Glutamatergic neuron (in vitro differentiated cells): ENCODE measurements at regions not wholly inside any gene's neighbourhood (a gene's known extent, or its start where the extent isn't known, plus 50 kb on each side); places are given as distances from the start of the nearest gene placed in this dataset.
"Not testable (repeated sequence)": the region's sequence is repeated elsewhere in the genome, so short reads cannot be mapped to it uniquely, and the experiment has no call there.

Experiments used
- DNase-seq: peaks from one replicate; pipeline ENCODE4 v3.0.0; 2022
- H3K27ac Mint-ChIP-seq: one replicate; pipeline ENCODE4 v1.8.0; 2020; ENCODE audit warnings: mild to moderate bottlenecking, mixed read lengths, inconsistent platforms; ENCODE audit not compliant: unreplicated experiment
- H3K27me3 Mint-ChIP-seq: one replicate; pipeline ENCODE4 v1.8.0; 2020; ENCODE audit warnings: mild to moderate bottlenecking, moderate library complexity, mixed read lengths, inconsistent platforms; ENCODE audit not compliant: unreplicated experiment
- H3K36me3 Mint-ChIP-seq: one replicate; pipeline ENCODE4 v1.8.0; 2020; ENCODE audit warnings: mild to moderate bottlenecking, mixed read lengths, inconsistent platforms; ENCODE audit not compliant: unreplicated experiment
- H3K4me1 Mint-ChIP-seq: one replicate; pipeline ENCODE4 v1.8.0; 2020; ENCODE audit warnings: mild to moderate bottlenecking, low read depth, mixed read lengths, inconsistent platforms; ENCODE audit not compliant: unreplicated experiment
- H3K4me3 Mint-ChIP-seq: one replicate; pipeline ENCODE4 v1.8.0; 2020; ENCODE audit warnings: mild to moderate bottlenecking, mixed read lengths, inconsistent platforms; ENCODE audit not compliant: unreplicated experiment
- H3K9me3 Mint-ChIP-seq: one replicate; pipeline ENCODE4 v1.8.0; 2020; ENCODE audit warnings: mild to moderate bottlenecking, moderate library complexity, mixed read lengths, inconsistent platforms; ENCODE audit not compliant: unreplicated experiment
- TF ChIP-seq, protein P1 (sequence below): fragments of 200-600 bp; sonication (generic); IDR thresholded peaks from one replicate; pipeline ENCODE4 v1.5.0; 2021; ENCODE audit not compliant: partially characterized antibody, unreplicated experiment

DNA sequence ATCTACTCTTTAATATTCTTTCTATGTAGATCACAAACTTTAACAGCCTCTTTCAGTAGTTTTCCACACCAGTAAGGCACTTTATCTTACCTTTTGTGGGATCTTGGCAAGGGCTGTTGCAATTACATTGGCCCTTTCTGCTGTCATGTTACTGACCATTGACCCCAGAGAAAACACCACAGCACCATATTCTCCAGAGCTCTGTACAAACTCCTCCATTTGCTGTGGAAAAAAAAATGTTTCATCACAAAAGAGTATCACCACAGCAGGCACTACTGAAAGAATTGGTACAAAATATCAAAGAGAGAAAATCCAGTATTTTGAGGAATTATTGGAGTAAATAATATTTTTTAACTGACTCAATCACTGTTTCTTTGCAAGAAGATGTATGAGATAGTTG, 62.3 kb upstream of the UGT2A3 start:
- not testable (repeated sequence) for H3K4me3 Mint-ChIP-seq, DNase-seq, H3K9me3 Mint-ChIP-seq, H3K36me3 Mint-ChIP-seq, H3K4me1 Mint-ChIP-seq, H3K27ac Mint-ChIP-seq, H3K27me3 Mint-ChIP-seq

DNA sequence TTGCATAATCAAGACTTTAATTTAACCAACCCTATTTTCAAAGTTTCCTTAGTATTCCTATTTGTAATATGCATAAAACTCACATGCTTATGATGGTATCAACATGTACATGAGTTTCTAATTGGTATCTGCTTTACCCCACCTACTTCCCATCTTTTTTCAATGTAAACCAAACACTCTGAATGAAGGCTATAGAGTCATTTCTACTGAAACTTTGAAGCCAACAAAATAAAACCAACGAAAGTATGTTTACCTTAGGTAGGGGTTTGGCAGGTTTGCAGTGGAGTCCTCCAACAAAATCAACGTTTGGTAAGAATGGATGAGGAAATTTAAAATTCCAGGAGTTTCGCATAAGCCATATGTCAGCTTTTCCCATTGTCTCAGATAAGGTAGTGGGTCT, 66.4 kb upstream of the UGT2A3 start:
- not testable (repeated sequence) for H3K27ac Mint-ChIP-seq, H3K4me1 Mint-ChIP-seq, H3K27me3 Mint-ChIP-seq, H3K4me3 Mint-ChIP-seq, H3K9me3 Mint-ChIP-seq, DNase-seq, H3K36me3 Mint-ChIP-seq

DNA sequence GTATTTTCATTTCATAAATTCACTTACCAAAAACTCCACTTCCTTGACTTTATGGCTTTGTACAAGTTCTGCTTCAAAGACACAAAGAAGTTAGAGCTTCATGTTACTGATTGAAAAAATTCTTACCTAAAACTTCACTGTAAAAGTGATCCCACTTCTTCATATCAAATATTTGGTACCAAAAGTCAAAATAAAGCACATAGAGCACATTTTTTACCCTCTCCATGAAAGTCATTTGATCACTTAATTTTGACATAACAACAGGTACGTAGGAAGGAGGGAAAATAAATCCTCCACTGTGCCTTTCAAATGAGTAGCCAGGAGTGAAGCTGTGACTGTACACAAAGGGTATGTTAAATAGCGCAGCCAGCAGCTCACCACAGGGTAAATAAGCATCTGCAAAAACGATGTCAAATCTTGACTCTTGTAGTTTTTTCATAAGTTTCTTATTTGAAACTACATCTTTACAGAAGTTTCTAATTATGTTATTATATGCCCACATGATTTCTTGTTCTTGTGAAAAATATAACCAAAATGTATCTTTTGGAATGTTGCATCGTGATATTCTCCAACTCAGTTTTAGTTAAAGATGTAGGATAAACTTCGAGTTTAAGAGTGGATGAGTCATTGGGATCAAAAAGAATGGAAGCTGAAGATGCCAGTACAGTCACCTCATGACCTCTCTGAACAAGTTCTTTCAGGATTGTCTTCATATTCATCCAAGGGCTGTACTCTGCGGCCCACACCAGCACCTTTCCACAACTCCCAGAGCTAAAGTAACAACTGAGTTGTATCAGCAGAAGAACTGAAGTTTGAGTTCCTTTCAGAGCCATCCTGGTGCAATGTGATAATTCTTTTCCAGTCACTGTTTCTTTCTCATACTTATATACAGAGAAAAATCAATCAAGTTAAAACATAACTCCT, 68.2 kb upstream of the UGT2A3 start:
- not testable (repeated sequence) for H3K27ac Mint-ChIP-seq, H3K4me1 Mint-ChIP-seq, H3K36me3 Mint-ChIP-seq, H3K9me3 Mint-ChIP-seq, H3K27me3 Mint-ChIP-seq, H3K4me3 Mint-ChIP-seq, DNase-seq

DNA sequence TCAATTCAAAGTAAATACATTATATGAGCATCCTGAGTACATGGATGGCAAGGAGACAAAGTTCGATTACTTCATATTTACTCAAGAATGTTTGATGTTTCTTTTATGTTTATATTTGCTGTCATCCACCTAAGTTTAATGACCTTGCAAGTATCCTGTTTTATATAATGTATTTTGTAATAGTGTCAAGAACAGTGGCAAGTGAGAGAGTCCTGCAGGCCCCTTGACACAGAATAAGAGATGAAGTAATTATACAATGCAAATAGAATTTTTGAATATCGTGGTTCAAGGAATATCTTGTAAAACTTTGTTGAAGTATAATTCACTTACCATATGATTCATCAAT, 68.8 kb upstream of the UGT2A3 start:
- not testable (repeated sequence) for H3K4me3 Mint-ChIP-seq, H3K4me1 Mint-ChIP-seq, H3K36me3 Mint-ChIP-seq, DNase-seq, H3K27ac Mint-ChIP-seq, H3K27me3 Mint-ChIP-seq, H3K9me3 Mint-ChIP-seq

DNA sequence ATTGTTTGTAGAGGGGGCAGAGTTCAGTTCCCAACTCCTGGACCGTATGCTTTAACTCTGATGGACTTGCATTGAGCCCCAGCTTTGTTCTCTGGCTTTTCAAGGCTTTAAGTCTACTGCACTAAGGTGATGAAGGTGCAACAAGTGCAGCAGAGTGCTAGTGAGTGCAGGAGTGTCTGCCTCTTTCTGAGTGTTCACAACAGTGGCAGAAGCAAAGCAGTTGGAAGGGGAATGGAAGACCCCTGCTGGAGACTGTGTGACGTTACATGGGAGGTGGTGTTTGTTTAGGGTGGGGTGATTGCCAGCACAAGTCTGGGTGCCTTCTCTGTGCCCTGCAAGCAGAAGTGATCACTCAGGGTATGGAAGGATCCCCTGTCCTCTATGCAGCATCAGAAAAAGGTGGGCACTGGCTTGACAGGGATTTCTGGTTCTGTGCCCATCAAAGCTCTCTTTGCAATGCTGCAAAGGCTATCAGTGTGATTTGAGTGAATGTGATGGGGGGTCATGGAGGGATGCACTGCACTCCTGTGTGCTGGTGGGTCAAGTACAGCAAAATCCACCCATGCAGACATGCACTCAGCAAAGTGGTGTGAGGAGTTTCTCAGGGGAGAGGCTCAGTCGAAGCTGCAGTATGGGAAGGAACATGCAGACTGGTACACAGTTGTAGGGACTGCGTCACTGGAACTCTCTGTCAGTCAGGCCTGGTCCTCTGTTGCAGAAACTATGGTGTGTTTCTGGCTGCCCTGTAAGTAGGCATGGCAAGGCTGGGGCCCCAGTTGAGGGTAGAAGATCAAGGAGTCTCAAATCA, 70.9 kb upstream of the UGT2B7 start:
- Mint-ChIP-seq H3K4me3 (no peak overlapping the region), H3K9me3 (no peaks in the 10 kb centered on the region), H3K36me3 (no peaks in the 10 kb centered on the region), H3K27me3 (no peaks in the 10 kb centered on the region), H3K27ac (no peak overlapping the region), H3K4me1 (no peaks in the 10 kb centered on the region)
- TF ChIP-seq, protein P1, sequence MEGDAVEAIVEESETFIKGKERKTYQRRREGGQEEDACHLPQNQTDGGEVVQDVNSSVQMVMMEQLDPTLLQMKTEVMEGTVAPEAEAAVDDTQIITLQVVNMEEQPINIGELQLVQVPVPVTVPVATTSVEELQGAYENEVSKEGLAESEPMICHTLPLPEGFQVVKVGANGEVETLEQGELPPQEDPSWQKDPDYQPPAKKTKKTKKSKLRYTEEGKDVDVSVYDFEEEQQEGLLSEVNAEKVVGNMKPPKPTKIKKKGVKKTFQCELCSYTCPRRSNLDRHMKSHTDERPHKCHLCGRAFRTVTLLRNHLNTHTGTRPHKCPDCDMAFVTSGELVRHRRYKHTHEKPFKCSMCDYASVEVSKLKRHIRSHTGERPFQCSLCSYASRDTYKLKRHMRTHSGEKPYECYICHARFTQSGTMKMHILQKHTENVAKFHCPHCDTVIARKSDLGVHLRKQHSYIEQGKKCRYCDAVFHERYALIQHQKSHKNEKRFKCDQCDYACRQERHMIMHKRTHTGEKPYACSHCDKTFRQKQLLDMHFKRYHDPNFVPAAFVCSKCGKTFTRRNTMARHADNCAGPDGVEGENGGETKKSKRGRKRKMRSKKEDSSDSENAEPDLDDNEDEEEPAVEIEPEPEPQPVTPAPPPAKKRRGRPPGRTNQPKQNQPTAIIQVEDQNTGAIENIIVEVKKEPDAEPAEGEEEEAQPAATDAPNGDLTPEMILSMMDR: peak; percentile 67
- peak; percentile 25 for DNase-seq

DNA sequence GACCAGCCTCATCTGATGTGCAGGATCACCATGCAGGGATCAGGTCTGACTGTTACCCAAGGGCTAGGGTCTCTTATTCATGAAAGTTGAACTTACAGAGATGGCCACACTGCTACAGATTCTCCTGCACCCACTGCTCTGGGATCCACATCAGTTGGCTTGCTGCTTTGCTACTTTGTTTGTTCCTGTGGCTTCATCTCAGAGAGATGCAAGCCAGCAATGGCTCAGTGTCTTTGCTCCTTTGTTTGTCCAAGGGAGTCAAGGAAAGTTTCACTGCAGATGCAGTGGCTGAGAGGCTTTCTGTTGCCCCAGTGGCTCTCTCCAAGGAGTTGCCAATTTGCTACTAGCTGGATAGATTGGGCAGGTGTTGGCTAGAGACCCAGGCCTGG, 70.3 kb upstream of the UGT2B7 start:
- Mint-ChIP-seq H3K4me3 (no peak overlapping the region), H3K27me3 (no peaks in the 10 kb centered on the region), H3K36me3 (no peaks in the 10 kb centered on the region), H3K9me3 (no peaks in the 10 kb centered on the region), H3K27ac (no peak overlapping the region), H3K4me1 (no peaks in the 10 kb centered on the region)
- DNase-seq: no peak
- TF ChIP-seq, protein P1: no peak

DNA sequence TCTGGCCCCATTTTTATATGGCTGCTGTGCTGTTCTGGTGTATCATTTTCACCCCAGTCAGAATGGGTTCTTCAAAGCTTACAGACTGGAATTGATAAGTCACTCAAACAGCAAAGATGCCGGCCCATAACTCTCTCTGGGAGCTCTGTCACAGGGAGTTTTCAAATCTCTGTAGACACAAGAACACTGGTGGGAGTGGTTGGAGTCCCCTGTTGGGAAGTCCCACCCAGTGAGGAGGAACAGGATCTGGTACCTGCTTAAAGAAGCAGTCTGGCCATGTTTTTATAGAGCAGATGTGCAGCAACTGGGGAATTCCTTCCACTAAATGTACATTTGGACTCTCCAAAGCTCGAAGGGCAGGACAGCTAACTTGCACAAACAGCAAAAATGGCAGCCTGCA, 69.3 kb upstream of the UGT2B7 start:
- Mint-ChIP-seq H3K4me1 (no peaks in the 10 kb centered on the region), H3K27me3 (no peaks in the 10 kb centered on the region), H3K9me3 (no peaks in the 10 kb centered on the region), H3K36me3 (no peaks in the 10 kb centered on the region), H3K27ac (no peak overlapping the region), H3K4me3 (no peak overlapping the region)
- TF ChIP-seq, protein P1: no peak
- DNase-seq: no peak
